Effector CD4-positive, alpha-beta T cell (primary cell): ENCODE measurements at regions not wholly inside any gene's neighbourhood (a gene's known extent, or its start where the extent isn't known, plus 50 kb on each side); places are given as distances from the start of the nearest gene placed in this dataset.

Source experiments
- DNase-seq: peaks from one replicate; pipeline ENCODE4 v3.0.0-alpha.2; 2020

- DNase-seq: no peak
Observed at GRCh38 chr12:90899456-90900182, 55.4 kb downstream of the CCER1 start.

GRCh38 chr12:90897986-90898385, 57.0 kb downstream of the CCER1 start:
- DNase-seq: no peak

GRCh38 chr12:90897316-90897715, 57.7 kb downstream of the CCER1 start:
- DNase-seq: no peak

- no peak for DNase-seq
Observed at GRCh38 chr12:90896821-90897220, 58.2 kb downstream of the CCER1 start.

GRCh38 chr12:90896164-90896563, 58.8 kb downstream of the CCER1 start:
- no peak for DNase-seq

- no peak for DNase-seq
Observed at GRCh38 chr12:90888316-90888715, 66.7 kb downstream of the CCER1 start.

GRCh38 chr12:90883456-90883855, 71.5 kb downstream of the CCER1 start:
- no peak for DNase-seq

- DNase-seq: no peak
Observed at GRCh38 chr12:90871726-90872096, 83.3 kb downstream of the CCER1 start.

- DNase-seq: no peak
Observed at GRCh38 chr12:90870971-90871725, 83.8 kb downstream of the CCER1 start.

GRCh38 chr12:90868626-90869025, 86.3 kb downstream of the CCER1 start:
- DNase-seq: no peak

GRCh38 chr12:90859591-90859990, 95.4 kb downstream of the CCER1 start:
- no peak for DNase-seq

GRCh38 chr12:90858252-90858651, 96.7 kb downstream of the CCER1 start:
- DNase-seq: no peak

- DNase-seq: no peak
Observed at GRCh38 chr12:90855534-90855933, 99.4 kb downstream of the CCER1 start.

- no peak for DNase-seq
Observed at GRCh38 chr12:90854136-90854689, 100.8 kb downstream of the CCER1 start.

GRCh38 chr12:90851800-90852718, 102.9 kb downstream of the CCER1 start:
- DNase-seq: no peak

GRCh38 chr12:90842477-90842876, 112.5 kb downstream of the CCER1 start:
- no peak for DNase-seq

- no peak for DNase-seq
Observed at GRCh38 chr12:90841336-90841735, 113.6 kb downstream of the CCER1 start.

GRCh38 chr12:90839346-90839745, 115.6 kb downstream of the CCER1 start:
- DNase-seq: no peak

- DNase-seq: no peak
Observed at GRCh38 chr12:90836689-90837088, 118.3 kb downstream of the CCER1 start.

GRCh38 chr12:90833228-90833627, 121.7 kb downstream of the CCER1 start:
- DNase-seq: no peak

- DNase-seq: no peak
Observed at GRCh38 chr12:90832427-90832826, 122.5 kb downstream of the CCER1 start.

- no peak for DNase-seq
Observed at GRCh38 chr12:90831712-90832111, 123.3 kb downstream of the CCER1 start.

GRCh38 chr12:90829044-90829443, 125.9 kb downstream of the CCER1 start:
- no peak for DNase-seq
